ENCODE measurements at regions not wholly inside any gene's neighbourhood (a gene's known extent, or its start where the extent isn't known, plus 50 kb on each side); places are given as distances from the start of the nearest gene placed in this dataset.

DNA sequence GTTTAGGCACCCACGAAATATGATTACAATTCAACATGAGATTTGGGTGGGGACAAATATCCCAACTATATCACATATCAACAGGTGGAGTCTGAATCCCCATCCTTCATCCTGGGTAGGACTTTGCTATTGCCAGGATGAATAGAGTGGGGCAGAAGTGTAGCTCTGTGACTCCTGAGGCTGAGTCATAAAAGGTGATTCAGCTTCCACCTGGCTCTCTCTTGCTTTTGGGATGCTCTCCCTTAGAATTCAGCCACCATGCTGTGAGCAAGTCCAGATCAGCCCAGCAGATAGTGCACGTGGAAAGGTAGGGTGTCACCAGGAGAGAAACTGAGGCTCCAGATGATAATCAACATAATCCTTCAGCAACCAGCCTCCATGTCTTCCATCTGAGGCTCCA, 193.8 kb upstream of the BCOR start:
- no peak overlapping the region for H3K4me3 ChIP-seq (replicated peaks; ENCODE audit: insufficient read depth, low read length)
- no peaks in the 10 kb centered on the region for H3K27me3 ChIP-seq (ENCODE audit: insufficient read depth, poor library complexity, severe bottlenecking)
- no peak overlapping the region for H3K27ac ChIP-seq (replicated peaks)
- DNase-seq (ENCODE audit: low read depth in 1 of 2, low spot score in 1 of 2), result no peak
- TF ChIP-seq, protein P1, sequence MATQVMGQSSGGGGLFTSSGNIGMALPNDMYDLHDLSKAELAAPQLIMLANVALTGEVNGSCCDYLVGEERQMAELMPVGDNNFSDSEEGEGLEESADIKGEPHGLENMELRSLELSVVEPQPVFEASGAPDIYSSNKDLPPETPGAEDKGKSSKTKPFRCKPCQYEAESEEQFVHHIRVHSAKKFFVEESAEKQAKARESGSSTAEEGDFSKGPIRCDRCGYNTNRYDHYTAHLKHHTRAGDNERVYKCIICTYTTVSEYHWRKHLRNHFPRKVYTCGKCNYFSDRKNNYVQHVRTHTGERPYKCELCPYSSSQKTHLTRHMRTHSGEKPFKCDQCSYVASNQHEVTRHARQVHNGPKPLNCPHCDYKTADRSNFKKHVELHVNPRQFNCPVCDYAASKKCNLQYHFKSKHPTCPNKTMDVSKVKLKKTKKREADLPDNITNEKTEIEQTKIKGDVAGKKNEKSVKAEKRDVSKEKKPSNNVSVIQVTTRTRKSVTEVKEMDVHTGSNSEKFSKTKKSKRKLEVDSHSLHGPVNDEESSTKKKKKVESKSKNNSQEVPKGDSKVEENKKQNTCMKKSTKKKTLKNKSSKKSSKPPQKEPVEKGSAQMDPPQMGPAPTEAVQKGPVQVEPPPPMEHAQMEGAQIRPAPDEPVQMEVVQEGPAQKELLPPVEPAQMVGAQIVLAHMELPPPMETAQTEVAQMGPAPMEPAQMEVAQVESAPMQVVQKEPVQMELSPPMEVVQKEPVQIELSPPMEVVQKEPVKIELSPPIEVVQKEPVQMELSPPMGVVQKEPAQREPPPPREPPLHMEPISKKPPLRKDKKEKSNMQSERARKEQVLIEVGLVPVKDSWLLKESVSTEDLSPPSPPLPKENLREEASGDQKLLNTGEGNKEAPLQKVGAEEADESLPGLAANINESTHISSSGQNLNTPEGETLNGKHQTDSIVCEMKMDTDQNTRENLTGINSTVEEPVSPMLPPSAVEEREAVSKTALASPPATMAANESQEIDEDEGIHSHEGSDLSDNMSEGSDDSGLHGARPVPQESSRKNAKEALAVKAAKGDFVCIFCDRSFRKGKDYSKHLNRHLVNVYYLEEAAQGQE (IDR thresholded peaks at IDR 0.05; ENCODE audit: insufficient replicate concordance, low read depth), result no peak
- TF ChIP-seq SPI1 (IDR thresholded peaks at IDR 0.05; ENCODE audit: borderline replicate concordance, low read depth) (no peak), POLR2AphosphoS5 (IDR thresholded peaks at IDR 0.05; ENCODE audit: low read depth) (no peak), GABPA (IDR thresholded peaks at IDR 0.05; ENCODE audit: low read depth) (no peak)
- TF ChIP-seq, protein P2, sequence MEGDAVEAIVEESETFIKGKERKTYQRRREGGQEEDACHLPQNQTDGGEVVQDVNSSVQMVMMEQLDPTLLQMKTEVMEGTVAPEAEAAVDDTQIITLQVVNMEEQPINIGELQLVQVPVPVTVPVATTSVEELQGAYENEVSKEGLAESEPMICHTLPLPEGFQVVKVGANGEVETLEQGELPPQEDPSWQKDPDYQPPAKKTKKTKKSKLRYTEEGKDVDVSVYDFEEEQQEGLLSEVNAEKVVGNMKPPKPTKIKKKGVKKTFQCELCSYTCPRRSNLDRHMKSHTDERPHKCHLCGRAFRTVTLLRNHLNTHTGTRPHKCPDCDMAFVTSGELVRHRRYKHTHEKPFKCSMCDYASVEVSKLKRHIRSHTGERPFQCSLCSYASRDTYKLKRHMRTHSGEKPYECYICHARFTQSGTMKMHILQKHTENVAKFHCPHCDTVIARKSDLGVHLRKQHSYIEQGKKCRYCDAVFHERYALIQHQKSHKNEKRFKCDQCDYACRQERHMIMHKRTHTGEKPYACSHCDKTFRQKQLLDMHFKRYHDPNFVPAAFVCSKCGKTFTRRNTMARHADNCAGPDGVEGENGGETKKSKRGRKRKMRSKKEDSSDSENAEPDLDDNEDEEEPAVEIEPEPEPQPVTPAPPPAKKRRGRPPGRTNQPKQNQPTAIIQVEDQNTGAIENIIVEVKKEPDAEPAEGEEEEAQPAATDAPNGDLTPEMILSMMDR (IDR thresholded peaks at IDR 0.05; ENCODE audit: insufficient read depth, low read length), result no peak

DNA sequence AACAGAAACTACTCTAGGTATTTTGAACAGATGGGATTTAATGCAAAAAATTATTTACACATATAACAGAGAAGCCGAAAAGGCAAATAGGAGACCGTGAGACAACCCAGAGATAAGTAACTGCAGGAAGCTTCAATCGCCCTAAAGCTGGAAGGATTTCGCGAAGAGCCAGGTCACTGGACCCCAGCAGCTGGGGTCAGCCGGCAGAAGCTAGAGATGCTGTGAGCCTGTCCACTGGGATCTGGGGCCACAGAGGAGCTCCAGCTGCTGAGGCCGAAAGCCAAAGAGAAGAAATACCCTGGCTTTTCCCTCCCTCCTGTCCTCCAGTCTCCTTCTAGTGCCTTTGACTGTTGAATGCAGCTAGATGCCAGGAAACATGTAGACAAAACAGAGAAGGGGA, 192.8 kb upstream of the BCOR start:
- no peak overlapping the region for H3K27ac ChIP-seq (replicated peaks)
- no peak overlapping the region for H3K4me3 ChIP-seq (replicated peaks; ENCODE audit: insufficient read depth, low read length)
- no peaks in the 10 kb centered on the region for H3K27me3 ChIP-seq (ENCODE audit: insufficient read depth, poor library complexity, severe bottlenecking)
- DNase-seq (ENCODE audit: low read depth in 1 of 2, low spot score in 1 of 2), result no peak
- TF ChIP-seq, protein P2 (IDR thresholded peaks at IDR 0.05; ENCODE audit: insufficient read depth, low read length), result no peak
- TF ChIP-seq GABPA (IDR thresholded peaks at IDR 0.05; ENCODE audit: low read depth) (no peak), POLR2AphosphoS5 (IDR thresholded peaks at IDR 0.05; ENCODE audit: low read depth) (no peak), SPI1 (IDR thresholded peaks at IDR 0.05; ENCODE audit: borderline replicate concordance, low read depth) (no peak)
- TF ChIP-seq, protein P1 (IDR thresholded peaks at IDR 0.05; ENCODE audit: insufficient replicate concordance, low read depth), result no peak

DNA sequence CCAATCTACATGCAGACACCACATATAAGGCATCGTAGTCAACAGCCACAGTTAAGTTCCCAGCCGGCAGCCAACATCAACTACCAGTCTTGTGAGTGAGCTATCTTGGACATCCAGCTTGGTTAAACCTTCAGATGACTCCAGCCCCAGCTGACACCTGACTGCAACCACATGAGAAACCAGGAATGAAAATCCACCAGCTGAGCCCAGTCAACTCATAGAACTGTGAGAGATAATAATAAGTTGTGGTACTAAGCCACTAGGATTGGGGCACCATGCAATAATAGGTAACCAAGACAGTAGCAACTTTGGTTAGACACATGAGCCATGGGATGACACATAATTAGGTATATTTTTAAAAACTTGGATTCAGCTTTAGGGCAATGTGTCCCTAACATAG, 188.1 kb upstream of the BCOR start:
- Histone ChIP-seq H3K4me3 (replicated peaks; ENCODE audit: insufficient read depth, low read length) (no peak overlapping the region), H3K27ac (replicated peaks) (no peak overlapping the region), H3K27me3 (ENCODE audit: insufficient read depth, poor library complexity, severe bottlenecking) (no peaks in the 10 kb centered on the region)
- no peak for DNase-seq (ENCODE audit: low read depth in 1 of 2, low spot score in 1 of 2)
- TF ChIP-seq, protein P2 (IDR thresholded peaks at IDR 0.05; ENCODE audit: insufficient read depth, low read length), result no peak
- no peak for TF ChIP-seq POLR2AphosphoS5 (IDR thresholded peaks at IDR 0.05; ENCODE audit: low read depth)
- no peak for TF ChIP-seq SPI1 (IDR thresholded peaks at IDR 0.05; ENCODE audit: borderline replicate concordance, low read depth)
- TF ChIP-seq, protein P1 (IDR thresholded peaks at IDR 0.05; ENCODE audit: insufficient replicate concordance, low read depth), result no peak
- TF ChIP-seq GABPA (IDR thresholded peaks at IDR 0.05; ENCODE audit: low read depth), result no peak
